HCT116 (cell line): ENCODE measurements at regions not wholly inside any gene's neighbourhood (a gene's known extent, or its start where the extent isn't known, plus 50 kb on each side); places are given as distances from the start of the nearest gene placed in this dataset.

Experiments used
- ATAC-seq: fragments of 200-7000 bp; cut with Tn5 transposase; 2 replicates; pipeline ENCODE4 v1.9.1; 2020; ENCODE audit warnings: mild to moderate bottlenecking, moderate library complexity
- BruUV-seq: library from RNA; stranded (reverse); fragments of 400-500 nt; replicated peaks from 2 replicates; lab custom pipeline; 2021; lab: Mats Ljungman, UMichigan
- CTCF ChIA-PET: fragments of 300-600 bp; sonication (Branson Sonifier 250); formaldehyde crosslinking; loops from one replicate; lab custom pipeline; 2021; ENCODE audit warnings: antibody characterized with exemption; lab: Charles Lee
- POLR2A ChIA-PET: fragments of 300-600, 350-600 bp; sonication (Branson Sonifier 250); formaldehyde crosslinking; loops from one replicate; lab custom pipeline; 2021; ENCODE audit warnings: antibody characterized with exemption; lab: Charles Lee
- RAD21 ChIA-PET, 2 experiments: fragments of 300-600 bp; sonication (Branson Sonifier 250); formaldehyde crosslinking; loops; one replicate each; lab custom pipeline; 2023; ENCODE audit warnings: low total read pairs in 2 of 2; ENCODE audit not compliant: uncharacterized antibody in 2 of 2, unreplicated experiment in 2 of 2, low non-redundant PET in 1 of 2; lab: Charles Lee
- DNase-seq: peaks from one replicate; pipeline ENCODE4 v3.0.0-alpha.2; 2010; ENCODE audit warnings: low read depth, low spot score
- H2AFZ ChIP-seq: fragments of 200-600 bp; shearing (Covaris generic), sonication (generic); 2 replicates; pipeline ENCODE4 v1.6.1; 2017; ENCODE audit warnings: low read depth, mixed run types, mixed read lengths, antibody characterized with exemption, low read length; ENCODE audit not compliant: poor library complexity, severe bottlenecking
- H3K27ac ChIP-seq: 2 replicates; pipeline ENCODE4 v1.5.1; 2012; ENCODE audit warnings: low read depth, low read length
- H3K27me3 ChIP-seq: fragments of 200-600 bp; sonication (generic); 2 replicates; pipeline ENCODE4 v1.6.1; 2016; ENCODE audit warnings: mixed run types, low read length, mixed read lengths; ENCODE audit not compliant: insufficient read depth
- H3K36me3 ChIP-seq, 2 experiments: fragments of 200-500 bp in 1 of 2; fragments of 200-600 bp in 1 of 2; sonication (Bioruptor generic) in 1 of 2; sonication (generic) in 1 of 2; 2 replicates each; pipeline versions ENCODE4 v1.5.1 to v1.6.1; 2014 to 2016; ENCODE audit warnings: low read length in 2 of 2, inconsistent platforms in 1 of 2, mixed read lengths in 1 of 2, mixed run types in 1 of 2; ENCODE audit not compliant: insufficient read depth in 2 of 2, control insufficient read depth in 1 of 2
- H3K4me1 ChIP-seq, 2 experiments: fragments of 200-600 bp in 1 of 2; sonication (generic) in 1 of 2; 2 replicates each; pipeline versions ENCODE4 v1.5.1 to v1.6.1; 2012 to 2017; ENCODE audit warnings: low read length in 2 of 2, inconsistent platforms in 1 of 2, mild to moderate bottlenecking in 1 of 2, mixed read lengths in 1 of 2, mixed run types in 1 of 2, moderate library complexity in 1 of 2; ENCODE audit not compliant: insufficient read depth in 2 of 2, control insufficient read depth in 1 of 2
- H3K4me2 ChIP-seq: fragments of 200-600 bp; sonication (generic); 2 replicates; pipeline ENCODE4 v1.6.1; 2017; ENCODE audit warnings: mixed run types, low read length, mixed read lengths
- H3K4me3 ChIP-seq, 2 experiments: fragments of 200-600 bp in 1 of 2; sonication (generic) in 1 of 2; replicated peaks in 1 of 2; 2 replicates each; pipeline ENCODE4 v1.5.1; 2011 to 2016; ENCODE audit warnings: low read length in 2 of 2, control low read depth in 1 of 2, low read depth in 1 of 2, mild to moderate bottlenecking in 1 of 2, mixed read lengths in 1 of 2, mixed run types in 1 of 2
- H3K79me2 ChIP-seq: fragments of 200-600 bp; sonication (generic); 2 replicates; pipeline ENCODE4 v1.6.1; 2017; ENCODE audit warnings: mild to moderate bottlenecking, mixed run types, low read length, moderate library complexity, mixed read lengths; ENCODE audit not compliant: insufficient read depth
- H3K9ac ChIP-seq: fragments of 200-600 bp; sonication (generic); 2 replicates; pipeline ENCODE4 v1.6.1; 2016; ENCODE audit warnings: low read length, mixed read lengths
- H3K9me2 ChIP-seq: fragments of 200-600 bp; sonication (generic), shearing (Covaris generic); 2 replicates; pipeline ENCODE4 v1.6.1; 2017; ENCODE audit warnings: mixed run types, mild to moderate bottlenecking, moderate library complexity; ENCODE audit not compliant: insufficient read depth
- H3K9me3 ChIP-seq, 2 experiments: fragments of 200-500 bp in 1 of 2; fragments of 200-600 bp in 1 of 2; sonication (Bioruptor generic) in 1 of 2; sonication (generic) in 1 of 2; 2 replicates each; pipeline ENCODE4 v1.6.1; 2014 to 2017; ENCODE audit warnings: low read length in 2 of 2, mixed read lengths in 2 of 2, inconsistent platforms in 1 of 2, low read depth in 1 of 2, mild to moderate bottlenecking in 1 of 2, mixed run types in 1 of 2, moderate library complexity in 1 of 2; ENCODE audit not compliant: control insufficient read depth in 1 of 2, insufficient read depth in 1 of 2
- H4K20me1 ChIP-seq: fragments of 200-600 bp; sonication (generic), shearing (Covaris generic); 2 replicates; pipeline ENCODE4 v1.6.1; 2017; ENCODE audit warnings: mixed run types, mild to moderate bottlenecking, moderate library complexity; ENCODE audit not compliant: insufficient read depth
- CEBPB ChIP-seq: IDR thresholded peaks from 2 replicates; pipeline ENCODE4 v1.6.1; 2012; ENCODE audit warnings: low read depth
- CTCF ChIP-seq, 3 experiments: fragments of 200-600 bp in 1 of 3; sonication (generic) in 1 of 3; IDR thresholded peaks in 2 of 3; conservative IDR thresholded peaks in 1 of 3; 2 replicates each; pipeline ENCODE4 v1.5.1; 2012 to 2017; ENCODE audit warnings: low read depth in 2 of 3, low read length in 2 of 3, antibody characterized with exemption in 1 of 3, borderline replicate concordance in 1 of 3, control low read depth in 1 of 3, mild to moderate bottlenecking in 1 of 3, mixed read lengths in 1 of 3, mixed run types in 1 of 3, moderate library complexity in 1 of 3; ENCODE audit not compliant: insufficient read depth in 1 of 3
- ELF1 ChIP-seq: IDR thresholded peaks from 2 replicates; pipeline ENCODE4 v1.6.1; 2012; ENCODE audit warnings: low read depth, borderline replicate concordance
- EZH2 ChIP-seq: fragments of 200-600 bp; sonication (generic); IDR thresholded peaks from 2 replicates; pipeline ENCODE4 v1.6.1; 2017; ENCODE audit warnings: antibody characterized with exemption, mixed run types
- FOSL1 ChIP-seq: IDR thresholded peaks from 2 replicates; pipeline ENCODE4 v1.6.1; 2012; ENCODE audit warnings: low read depth
- JUND ChIP-seq: IDR thresholded peaks from 2 replicates; pipeline ENCODE4 v1.6.1; 2012
- MAX ChIP-seq: IDR thresholded peaks from 2 replicates; pipeline ENCODE4 v1.6.1; 2012
- POLR2A ChIP-seq: IDR thresholded peaks from 2 replicates; pipeline ENCODE4 v1.7.0; 2011; ENCODE audit warnings: borderline replicate concordance; ENCODE audit not compliant: insufficient read depth, insufficient read length; ENCODE audit errors: extremely low read depth
- RAD21 ChIP-seq: IDR thresholded peaks from 2 replicates; pipeline ENCODE4 v1.6.1; 2012; ENCODE audit warnings: low read depth, mild to moderate bottlenecking
- REST ChIP-seq: IDR thresholded peaks from 2 replicates; pipeline ENCODE4 v1.6.1; 2012; ENCODE audit warnings: low read depth
- SIN3A ChIP-seq: IDR thresholded peaks from 2 replicates; pipeline ENCODE4 v1.6.1; 2012; ENCODE audit warnings: low read depth
- SP1 ChIP-seq: IDR thresholded peaks from 2 replicates; pipeline ENCODE4 v1.6.1; 2012; ENCODE audit warnings: low read depth
- SRF ChIP-seq: IDR thresholded peaks from 2 replicates; pipeline ENCODE4 v1.6.1; 2012; ENCODE audit warnings: low read depth
- YY1 ChIP-seq: IDR thresholded peaks from 2 replicates; pipeline ENCODE4 v1.6.1; 2011; ENCODE audit warnings: low read length, low read depth, moderate library complexity, mild to moderate bottlenecking; ENCODE audit not compliant: insufficient replicate concordance; ENCODE audit errors: extremely low read depth
- ZBTB33 ChIP-seq: IDR thresholded peaks from 2 replicates; pipeline ENCODE4 v1.6.1; 2011; ENCODE audit warnings: mild to moderate bottlenecking, low read length, moderate library complexity; ENCODE audit not compliant: insufficient replicate concordance; ENCODE audit errors: extremely low read depth
- ZFX ChIP-seq: fragments of 450-650 bp; IDR thresholded peaks from 2 replicates; pipeline ENCODE4 v1.6.1; 2017
- ZNF274 ChIP-seq: fragments of 200-500 bp; sonication (Bioruptor generic); IDR thresholded peaks from 2 replicates; pipeline ENCODE4 v1.6.1; 2014; ENCODE audit warnings: mild to moderate bottlenecking, low read depth, low read length, inconsistent platforms
- intact Hi-C: fragments of 100-400 bp; cut with micrococcal nuclease; formaldehyde crosslinking; loops from 2 replicates; pipeline ENCODE4 v1.10.0; 2022

- H4K20me1 ChIP-seq, result no peaks in the 10 kb centered on the region
- H3K79me2 ChIP-seq, result no peaks in the 10 kb centered on the region
- ChIA-PET CTCF (no interaction called here), RAD21 (no interaction called here), POLR2A (no interaction called here)
- H3K27ac ChIP-seq, result no peak overlapping the region
- 0 out of 2 replicates have a peak overlapping the region, but pooled peaks have one; percentile 5 for H3K4me2 ChIP-seq
- H3K4me3 ChIP-seq, result no peak overlapping the region
- H3K27me3 ChIP-seq, result no peaks in the 10 kb centered on the region
- no TSS peak for BruUV-seq
- no peaks in the 10 kb centered on the region for H3K9me2 ChIP-seq
- H3K9ac ChIP-seq, result no peak overlapping the region
- H3K9me3 ChIP-seq, result no peaks in the 10 kb centered on the region
- DNase-seq (no peak), ATAC-seq (no peak)
- no peaks in the 10 kb centered on the region for H3K36me3 ChIP-seq
- H3K4me1 ChIP-seq, result peaks cover 23 to 38% of the 10 kb centered on the region in 2 experiments
- TF ChIP-seq EZH2 (no peak), SIN3A (no peak), MAX (no peak), ZBTB33 (no peak), YY1 (no peak), RAD21 (no peak), REST (no peak), SP1 (no peak), CTCF (IDR thresholded peaks at IDR 0.05 in 2 of 3, conservative IDR thresholded peaks at IDR 0.05 in 1 of 3; ENCODE audit: borderline replicate concordance in 1 of 3, insufficient read depth in 1 of 3, low read depth in 2 of 3, low read length in 2 of 3) (no peak), POLR2A (no peak), FOSL1 (no peak), ZNF274 (no peak), JUND (no peak), CEBPB (no peak), ELF1 (no peak), ZFX (no peak), SRF (no peak)
- intact Hi-C loops, result no loop called here
- no peak overlapping the region for H2AFZ ChIP-seq
Measured at GRCh38 chr2:238594796-238595749, 168.3 kb downstream of the ASB1 start.
